Bronchial epithelial cell (primary cell): ENCODE measurements at regions not wholly inside any gene's neighbourhood (a gene's known extent, or its start where the extent isn't known, plus 50 kb on each side); places are given as distances from the start of the nearest gene placed in this dataset.

Experiments
- DNase-seq: peaks from one replicate; pipeline ENCODE4 v3.0.0-alpha.2; 2010; ENCODE audit warnings: low read depth
- FAIRE-seq: peaks from 2 replicates; lab custom pipeline; 2011; peaks lifted over from hg19 to GRCh38; lab: Jason Lieb, UNC
- H3K27me3 ChIP-seq: 2 replicates; pipeline ENCODE4 v1.5.1; 2011; ENCODE audit warnings: low read length; ENCODE audit not compliant: control insufficient read depth, insufficient read depth
- H3K36me3 ChIP-seq: 2 replicates; pipeline ENCODE4 v1.5.1; 2011; ENCODE audit warnings: low read length; ENCODE audit not compliant: control insufficient read depth, insufficient read depth
- H3K4me3 ChIP-seq: 2 replicates; pipeline ENCODE4 v1.5.1; 2011; ENCODE audit warnings: mild to moderate bottlenecking, low read depth, low read length, control low read depth
- TF ChIP-seq, protein P1 (sequence below): IDR thresholded peaks from 2 replicates; pipeline ENCODE4 v1.5.1; 2011; ENCODE audit warnings: mild to moderate bottlenecking, moderate library complexity, low read length, control low read depth, inconsistent platforms; ENCODE audit not compliant: insufficient read depth, severe bottlenecking

GRCh38 chrX:107574711-107575110, 53.6 kb upstream of the PRPS1 start:
- Histone ChIP-seq H3K27me3 (no peaks in the 10 kb centered on the region), H3K4me3 (no peak overlapping the region), H3K36me3 (no peaks in the 10 kb centered on the region)
- FAIRE-seq (no peak), DNase-seq (peak; percentile 27)
- TF ChIP-seq, protein P1, sequence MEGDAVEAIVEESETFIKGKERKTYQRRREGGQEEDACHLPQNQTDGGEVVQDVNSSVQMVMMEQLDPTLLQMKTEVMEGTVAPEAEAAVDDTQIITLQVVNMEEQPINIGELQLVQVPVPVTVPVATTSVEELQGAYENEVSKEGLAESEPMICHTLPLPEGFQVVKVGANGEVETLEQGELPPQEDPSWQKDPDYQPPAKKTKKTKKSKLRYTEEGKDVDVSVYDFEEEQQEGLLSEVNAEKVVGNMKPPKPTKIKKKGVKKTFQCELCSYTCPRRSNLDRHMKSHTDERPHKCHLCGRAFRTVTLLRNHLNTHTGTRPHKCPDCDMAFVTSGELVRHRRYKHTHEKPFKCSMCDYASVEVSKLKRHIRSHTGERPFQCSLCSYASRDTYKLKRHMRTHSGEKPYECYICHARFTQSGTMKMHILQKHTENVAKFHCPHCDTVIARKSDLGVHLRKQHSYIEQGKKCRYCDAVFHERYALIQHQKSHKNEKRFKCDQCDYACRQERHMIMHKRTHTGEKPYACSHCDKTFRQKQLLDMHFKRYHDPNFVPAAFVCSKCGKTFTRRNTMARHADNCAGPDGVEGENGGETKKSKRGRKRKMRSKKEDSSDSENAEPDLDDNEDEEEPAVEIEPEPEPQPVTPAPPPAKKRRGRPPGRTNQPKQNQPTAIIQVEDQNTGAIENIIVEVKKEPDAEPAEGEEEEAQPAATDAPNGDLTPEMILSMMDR: no peak

DNA sequence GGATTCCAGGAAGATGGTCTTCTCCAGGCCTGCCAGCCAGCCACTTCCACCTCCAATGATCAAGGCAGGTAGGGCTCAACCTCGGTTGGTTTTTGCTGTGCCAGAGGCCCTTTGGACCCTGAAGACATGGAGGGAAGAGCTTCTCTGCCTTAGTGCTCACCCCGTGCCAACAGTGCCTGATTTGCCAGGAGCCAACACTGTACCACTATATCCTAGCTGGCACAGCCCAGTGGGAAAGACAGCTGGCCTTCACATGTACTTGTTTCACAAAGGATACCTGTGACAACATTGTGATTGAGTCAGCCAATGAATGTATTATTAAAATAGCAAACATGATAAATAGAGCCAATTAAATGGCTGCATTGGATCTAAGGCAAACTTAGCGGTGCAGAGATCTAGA, 51.9 kb upstream of the PRPS1 start:
- H3K27me3 ChIP-seq: no peaks in the 10 kb centered on the region
- H3K36me3 ChIP-seq: no peaks in the 10 kb centered on the region
- H3K4me3 ChIP-seq: no peak overlapping the region
- DNase-seq (no peak), FAIRE-seq (no peak)
- TF ChIP-seq, protein P1: no peak

DNA sequence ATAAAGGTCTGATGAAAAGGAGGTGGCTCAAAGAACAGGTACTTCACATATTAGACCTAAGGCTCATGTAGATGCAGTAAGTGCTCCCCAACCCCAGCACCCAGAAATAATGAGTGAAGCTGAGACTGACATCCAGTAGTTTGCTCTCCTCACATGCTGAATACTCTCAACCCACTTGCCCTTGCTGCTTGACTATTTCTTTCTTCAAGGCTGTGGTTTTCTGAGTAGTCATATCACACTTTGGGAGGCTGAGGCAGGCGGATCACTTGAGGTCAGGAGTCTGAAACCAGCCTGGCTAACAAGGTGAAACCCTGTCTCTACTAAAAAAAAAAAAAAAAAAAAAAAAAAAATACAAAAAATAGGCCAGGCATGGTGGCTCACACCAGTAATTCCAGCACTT, 51.5 kb upstream of the PRPS1 start:
- TF ChIP-seq, protein P1: no peak
- no peaks in the 10 kb centered on the region for H3K36me3 ChIP-seq
- DNase-seq (no peak), FAIRE-seq (no peak)
- H3K4me3 ChIP-seq: no peak overlapping the region
- no peaks in the 10 kb centered on the region for H3K27me3 ChIP-seq

- Histone ChIP-seq H3K27me3 (no peaks in the 10 kb centered on the region), H3K4me3 (no peak overlapping the region), H3K36me3 (no peaks in the 10 kb centered on the region)
- DNase-seq (no peak), FAIRE-seq (no peak)
- TF ChIP-seq, protein P1: no peak
Measured at GRCh38 chrX:107577933-107578332, 50.4 kb upstream of the PRPS1 start.
